Activated CD4-positive, alpha-beta T cell treated with anti-CD3 and anti-CD28 coated beads, Interleukin-2, amount 10 ng/mL, durations not matched to agents 24 days and 14 days (primary cell): ENCODE measurements at regions not wholly inside any gene's neighbourhood (a gene's known extent, or its start where the extent isn't known, plus 50 kb on each side); places are given as distances from the start of the nearest gene placed in this dataset.

Experiments
- DNase-seq: peaks from one replicate; pipeline ENCODE4 v3.0.0; 2022
- H3K27ac Mint-ChIP-seq: one replicate; pipeline ENCODE4 v1.8.0; 2022; ENCODE audit warnings: mild to moderate bottlenecking, mixed read lengths
- H3K27me3 Mint-ChIP-seq: one replicate; pipeline ENCODE4 v1.8.0; 2022; ENCODE audit warnings: mixed read lengths
- H3K36me3 Mint-ChIP-seq: one replicate; pipeline ENCODE4 v1.8.0; 2022; ENCODE audit warnings: low read depth, mild to moderate bottlenecking, mixed read lengths
- H3K4me1 Mint-ChIP-seq: one replicate; pipeline ENCODE4 v1.8.0; 2021; ENCODE audit warnings: mixed read lengths
- H3K4me3 Mint-ChIP-seq: one replicate; pipeline ENCODE4 v1.8.0; 2022; ENCODE audit warnings: mild to moderate bottlenecking, moderate library complexity, mixed read lengths
- H3K9me3 Mint-ChIP-seq: one replicate; pipeline ENCODE4 v1.8.0; 2021; ENCODE audit warnings: mixed read lengths
- intact Hi-C: fragments of 100-400 bp; cut with micrococcal nuclease; formaldehyde crosslinking; loops from one replicate; pipeline ENCODE4 v1.15.1; 2023

GRCh38 chr1:38686167-38686926 is 173.2 kb downstream of the RRAGC start:
- peaks cover 18% of the 10 kb centered on the region for H3K27me3 Mint-ChIP-seq
- H3K36me3 Mint-ChIP-seq: no peaks in the 10 kb centered on the region
- H3K4me3 Mint-ChIP-seq: no peak overlapping the region
- no peaks in the 10 kb centered on the region for H3K9me3 Mint-ChIP-seq
- no peak overlapping the region for H3K27ac Mint-ChIP-seq
- H3K4me1 Mint-ChIP-seq: no peaks in the 10 kb centered on the region
- no peak for DNase-seq
- intact Hi-C loops: no loop called here

- H3K4me3 Mint-ChIP-seq: no peak overlapping the region
- no peaks in the 10 kb centered on the region for H3K9me3 Mint-ChIP-seq
- H3K4me1 Mint-ChIP-seq: no peaks in the 10 kb centered on the region
- DNase-seq: no peak
- H3K36me3 Mint-ChIP-seq: no peaks in the 10 kb centered on the region
- intact Hi-C loops: no loop called here
- peaks cover 14% of the 10 kb centered on the region for H3K27me3 Mint-ChIP-seq
- no peak overlapping the region for H3K27ac Mint-ChIP-seq
These were observed 174.2 kb downstream of the RRAGC start for GRCh38 chr1:38685388-38685787.

- H3K27ac Mint-ChIP-seq: no peak overlapping the region
- no peaks in the 10 kb centered on the region for H3K36me3 Mint-ChIP-seq
- H3K27me3 Mint-ChIP-seq: peaks cover 1% of the 10 kb centered on the region
- H3K9me3 Mint-ChIP-seq: no peaks in the 10 kb centered on the region
- no peak for DNase-seq
- intact Hi-C loops: no loop called here
- no peak overlapping the region for H3K4me3 Mint-ChIP-seq
- H3K4me1 Mint-ChIP-seq: no peaks in the 10 kb centered on the region
These were observed 178.6 kb downstream of the RRAGC start for GRCh38 chr1:38680801-38681510.

GRCh38 chr1:38677756-38678155 is 181.8 kb downstream of the RRAGC start:
- no peaks in the 10 kb centered on the region for H3K4me1 Mint-ChIP-seq
- no peaks in the 10 kb centered on the region for H3K36me3 Mint-ChIP-seq
- peaks cover 1% of the 10 kb centered on the region for H3K27me3 Mint-ChIP-seq
- no peak overlapping the region for H3K27ac Mint-ChIP-seq
- no peak for DNase-seq
- H3K9me3 Mint-ChIP-seq: no peaks in the 10 kb centered on the region
- intact Hi-C loops: no loop called here
- no peak overlapping the region for H3K4me3 Mint-ChIP-seq

GRCh38 chr1:38677311-38677710 is 182.3 kb downstream of the RRAGC start:
- intact Hi-C loops: no loop called here
- peaks cover 1% of the 10 kb centered on the region for H3K27me3 Mint-ChIP-seq
- H3K9me3 Mint-ChIP-seq: no peaks in the 10 kb centered on the region
- H3K27ac Mint-ChIP-seq: no peak overlapping the region
- no peaks in the 10 kb centered on the region for H3K4me1 Mint-ChIP-seq
- H3K36me3 Mint-ChIP-seq: no peaks in the 10 kb centered on the region
- H3K4me3 Mint-ChIP-seq: no peak overlapping the region
- DNase-seq: no peak

GRCh38 chr1:38672692-38673091 is 186.9 kb downstream of the RRAGC start:
- no peaks in the 10 kb centered on the region for H3K9me3 Mint-ChIP-seq
- no peaks in the 10 kb centered on the region for H3K4me1 Mint-ChIP-seq
- H3K27me3 Mint-ChIP-seq: peaks cover 7% of the 10 kb centered on the region
- no peak for DNase-seq
- no peak overlapping the region for H3K4me3 Mint-ChIP-seq
- H3K36me3 Mint-ChIP-seq: no peaks in the 10 kb centered on the region
- H3K27ac Mint-ChIP-seq: no peak overlapping the region
- intact Hi-C loops: no loop called here

- no peak for DNase-seq
- H3K4me1 Mint-ChIP-seq: no peaks in the 10 kb centered on the region
- H3K4me3 Mint-ChIP-seq: no peak overlapping the region
- no peaks in the 10 kb centered on the region for H3K9me3 Mint-ChIP-seq
- no peaks in the 10 kb centered on the region for H3K36me3 Mint-ChIP-seq
- intact Hi-C loops: no loop called here
- H3K27me3 Mint-ChIP-seq: peaks cover 9% of the 10 kb centered on the region
- no peak overlapping the region for H3K27ac Mint-ChIP-seq
These were observed 188.4 kb downstream of the RRAGC start for GRCh38 chr1:38671221-38671620.

- Mint-ChIP-seq H3K36me3 (no peaks in the 10 kb centered on the region), H3K27me3 (peaks cover 9% of the 10 kb centered on the region), H3K4me3 (no peak overlapping the region), H3K27ac (no peak overlapping the region), H3K9me3 (no peaks in the 10 kb centered on the region), H3K4me1 (no peaks in the 10 kb centered on the region)
- DNase-seq: no peak
- intact Hi-C loops: no loop called here
These were observed 188.9 kb downstream of the RRAGC start for GRCh38 chr1:38670544-38671122.

GRCh38 chr1:38667626-38668025 is 191.9 kb downstream of the RRAGC start:
- H3K4me1 Mint-ChIP-seq: no peaks in the 10 kb centered on the region
- no peak overlapping the region for H3K27ac Mint-ChIP-seq
- no peak for DNase-seq
- H3K36me3 Mint-ChIP-seq: no peaks in the 10 kb centered on the region
- peaks cover 4% of the 10 kb centered on the region for H3K9me3 Mint-ChIP-seq
- H3K4me3 Mint-ChIP-seq: no peak overlapping the region
- intact Hi-C loops: no loop called here
- H3K27me3 Mint-ChIP-seq: peaks cover 13% of the 10 kb centered on the region

GRCh38 chr1:38662126-38662525 is 197.4 kb downstream of the RRAGC start:
- Mint-ChIP-seq H3K36me3 (no peaks in the 10 kb centered on the region), H3K27ac (no peak overlapping the region), H3K9me3 (peaks cover 4% of the 10 kb centered on the region), H3K4me3 (no peak overlapping the region), H3K27me3 (peaks cover 7% of the 10 kb centered on the region), H3K4me1 (no peaks in the 10 kb centered on the region)
- intact Hi-C loops: no loop called here
- DNase-seq: no peak

GRCh38 chr1:38658883-38659282 is 200.7 kb downstream of the RRAGC start:
- no peaks in the 10 kb centered on the region for H3K4me1 Mint-ChIP-seq
- H3K4me3 Mint-ChIP-seq: no peak overlapping the region
- DNase-seq: no peak
- no peaks in the 10 kb centered on the region for H3K36me3 Mint-ChIP-seq
- intact Hi-C loops: no loop called here
- H3K27me3 Mint-ChIP-seq: peaks cover 4% of the 10 kb centered on the region
- no peak overlapping the region for H3K27ac Mint-ChIP-seq
- H3K9me3 Mint-ChIP-seq: no peaks in the 10 kb centered on the region

GRCh38 chr1:38657873-38658272 is 201.7 kb downstream of the RRAGC start:
- intact Hi-C loops: no loop called here
- Mint-ChIP-seq H3K27ac (no peak overlapping the region), H3K4me1 (no peaks in the 10 kb centered on the region), H3K27me3 (peaks cover 2% of the 10 kb centered on the region), H3K36me3 (no peaks in the 10 kb centered on the region), H3K4me3 (no peak overlapping the region), H3K9me3 (no peaks in the 10 kb centered on the region)
- no peak for DNase-seq

GRCh38 chr1:38657207-38657840 is 202.2 kb downstream of the RRAGC start:
- Mint-ChIP-seq H3K27ac (no peak overlapping the region), H3K9me3 (no peaks in the 10 kb centered on the region), H3K36me3 (no peaks in the 10 kb centered on the region), H3K27me3 (peaks cover 2% of the 10 kb centered on the region), H3K4me1 (no peaks in the 10 kb centered on the region), H3K4me3 (no peak overlapping the region)
- intact Hi-C loops: no loop called here
- no peak for DNase-seq

- Mint-ChIP-seq H3K36me3 (no peaks in the 10 kb centered on the region), H3K4me3 (no peak overlapping the region), H3K27me3 (peaks cover 2% of the 10 kb centered on the region), H3K27ac (no peak overlapping the region), H3K4me1 (no peaks in the 10 kb centered on the region), H3K9me3 (no peaks in the 10 kb centered on the region)
- intact Hi-C loops: no loop called here
- no peak for DNase-seq
These were observed 202.8 kb downstream of the RRAGC start for GRCh38 chr1:38656726-38657125.
